NT2/D1 (cell line): ENCODE measurements at regions not wholly inside any gene's neighbourhood (a gene's known extent, or its start where the extent isn't known, plus 50 kb on each side); places are given as distances from the start of the nearest gene placed in this dataset.

ENCODE experiments used
- SUZ12 ChIP-seq: IDR thresholded peaks from 2 replicates; pipeline ENCODE4 v1.6.1; 2011; ENCODE audit not compliant: insufficient read length, insufficient read depth; ENCODE audit errors: extremely low read depth
- YY1 ChIP-seq: IDR thresholded peaks from 2 replicates; pipeline ENCODE4 v1.6.1; 2011; ENCODE audit not compliant: insufficient read length, insufficient read depth
- ZNF274 ChIP-seq: IDR thresholded peaks from 2 replicates; pipeline ENCODE4 v1.6.1; 2011; ENCODE audit warnings: mild to moderate bottlenecking, low read depth, low read length

GRCh38 chr2:156818944-156819343 is 382.8 kb downstream of the GPD2 start:
- TF ChIP-seq ZNF274, result no peak
- no peak for TF ChIP-seq YY1
- no peak for TF ChIP-seq SUZ12
